ENCODE measurements at regions not wholly inside any gene's neighbourhood (a gene's known extent, or its start where the extent isn't known, plus 50 kb on each side); places are given as distances from the start of the nearest gene placed in this dataset.

GRCh38 chr12:89985935-89986334, 277.3 kb upstream of the ATP2B1 start:
- TF ChIP-seq POLR2A (IDR thresholded peaks at IDR 0.05) (no peak), CTCF (IDR thresholded peaks at IDR 0.05) (no peak)
